GM23338 (cell line): ENCODE measurements at regions not wholly inside any gene's neighbourhood (a gene's known extent, or its start where the extent isn't known, plus 50 kb on each side); places are given as distances from the start of the nearest gene placed in this dataset.

Source experiments
- EZH2phosphoT487 ChIP-seq: fragments of 200-600 bp; sonication (generic); IDR thresholded peaks from one replicate; pipeline ENCODE4 v1.8.1; 2018; ENCODE audit warnings: antibody characterized with exemption; ENCODE audit not compliant: unreplicated experiment
- POLR2AphosphoS5 ChIP-seq: IDR thresholded peaks from 2 replicates; pipeline ENCODE4 v1.6.1; 2016; ENCODE audit warnings: antibody characterized with exemption, low read depth
- TF ChIP-seq, protein P1 (sequence below), 2 experiments: fragments of 200-600 bp in 1 of 2; sonication (generic) in 1 of 2; conservative IDR thresholded peaks; 2 replicates each; pipeline versions ENCODE4 v1.5.1 to v1.6.1; 2016 to 2017; ENCODE audit warnings: antibody characterized with exemption in 2 of 2, low read depth in 2 of 2, mild to moderate bottlenecking in 2 of 2, moderate library complexity in 1 of 2

DNA sequence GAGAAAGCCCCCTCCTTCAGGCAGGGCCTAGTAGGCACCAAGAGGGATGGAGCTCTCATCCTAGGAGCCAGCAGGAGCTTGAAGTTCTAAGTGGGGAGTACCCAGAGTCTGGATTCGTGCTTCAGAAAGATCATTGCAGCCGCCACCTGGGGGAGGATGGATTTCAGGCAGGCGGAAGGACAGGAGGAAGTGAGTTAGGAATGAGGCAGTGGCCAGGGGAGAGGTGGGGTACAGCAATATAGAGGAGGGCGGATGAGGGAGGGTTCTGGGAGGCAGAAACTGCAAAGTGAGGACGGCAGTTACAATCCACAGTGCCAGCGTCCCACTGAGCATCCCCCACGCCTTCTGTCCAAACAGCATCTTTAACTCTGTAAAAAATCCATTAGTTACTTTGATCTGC lies 65.2 kb upstream of the LINGO1 start:
- TF ChIP-seq EZH2phosphoT487 (no peak), POLR2AphosphoS5 (no peak)
- TF ChIP-seq, protein P1, sequence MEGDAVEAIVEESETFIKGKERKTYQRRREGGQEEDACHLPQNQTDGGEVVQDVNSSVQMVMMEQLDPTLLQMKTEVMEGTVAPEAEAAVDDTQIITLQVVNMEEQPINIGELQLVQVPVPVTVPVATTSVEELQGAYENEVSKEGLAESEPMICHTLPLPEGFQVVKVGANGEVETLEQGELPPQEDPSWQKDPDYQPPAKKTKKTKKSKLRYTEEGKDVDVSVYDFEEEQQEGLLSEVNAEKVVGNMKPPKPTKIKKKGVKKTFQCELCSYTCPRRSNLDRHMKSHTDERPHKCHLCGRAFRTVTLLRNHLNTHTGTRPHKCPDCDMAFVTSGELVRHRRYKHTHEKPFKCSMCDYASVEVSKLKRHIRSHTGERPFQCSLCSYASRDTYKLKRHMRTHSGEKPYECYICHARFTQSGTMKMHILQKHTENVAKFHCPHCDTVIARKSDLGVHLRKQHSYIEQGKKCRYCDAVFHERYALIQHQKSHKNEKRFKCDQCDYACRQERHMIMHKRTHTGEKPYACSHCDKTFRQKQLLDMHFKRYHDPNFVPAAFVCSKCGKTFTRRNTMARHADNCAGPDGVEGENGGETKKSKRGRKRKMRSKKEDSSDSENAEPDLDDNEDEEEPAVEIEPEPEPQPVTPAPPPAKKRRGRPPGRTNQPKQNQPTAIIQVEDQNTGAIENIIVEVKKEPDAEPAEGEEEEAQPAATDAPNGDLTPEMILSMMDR (conservative IDR thresholded peaks at IDR 0.05; ENCODE audit: low read depth in 2 of 2) = no peak
